Right lobe of liver (tissue), 4 donors: ENCODE measurements at regions not wholly inside any gene's neighbourhood (a gene's known extent, or its start where the extent isn't known, plus 50 kb on each side); places are given as distances from the start of the nearest gene placed in this dataset.

Source experiments
- POLR2A ChIP-seq: fragments of 450-650 bp; IDR thresholded peaks from one replicate; pipeline ENCODE4 v1.6.1; 2017; ENCODE audit warnings: antibody characterized with exemption, mild to moderate bottlenecking
- TF ChIP-seq, protein P1 (sequence below), 4 donors: fragments of 200-600 bp in 3 of 4; fragments of 450-650 bp in 1 of 4; IDR thresholded peaks; one replicate each; pipeline versions ENCODE4 v1.5.1 to v1.8.0; 2016 to 2022; ENCODE audit warnings: antibody characterized with exemption in 4 of 4, mild to moderate bottlenecking in 2 of 4
- donor health status: DM: no; HTN: no; CAD: no.
- donor health status: DM: no; HTN: no; CAD: no.
- donor health status: DM: no; HTN: yes; CAD: no.

DNA sequence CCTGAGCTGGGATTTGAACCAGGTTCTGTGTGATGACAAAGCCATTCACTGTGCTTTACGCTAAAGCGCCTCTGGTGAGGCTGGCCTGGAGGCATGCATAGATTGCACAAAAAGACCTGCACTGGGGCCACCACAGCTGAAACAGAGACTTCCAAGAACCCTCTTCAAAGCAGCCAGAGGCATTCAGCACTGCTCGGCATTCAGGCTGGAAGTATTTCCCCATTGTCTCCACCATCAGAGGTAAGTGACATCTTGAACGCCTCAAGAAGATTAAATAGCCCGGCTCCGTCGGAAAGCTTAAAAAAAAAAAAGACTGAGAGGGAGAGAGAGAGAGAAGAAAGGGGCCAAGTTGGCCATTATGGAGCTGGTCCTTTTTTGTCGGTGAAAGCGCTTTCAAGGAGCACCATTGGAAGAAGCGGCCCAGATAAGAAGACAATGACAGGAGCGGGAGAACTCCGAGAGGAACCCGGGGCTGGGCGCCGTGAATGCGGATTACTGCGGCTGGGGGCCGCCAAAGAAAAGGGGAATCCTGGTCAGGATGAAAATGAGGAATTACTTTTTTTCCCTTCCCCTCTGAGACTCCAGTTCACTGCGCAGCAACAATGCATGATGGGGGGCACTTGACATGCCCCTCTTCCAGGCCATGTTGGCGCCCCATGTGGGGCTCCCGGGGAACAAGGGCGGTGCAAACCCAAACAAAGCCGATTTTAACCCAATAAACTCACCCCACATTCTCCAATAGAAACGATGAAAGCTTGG lies 228.3 kb downstream of the MYCN start:
- TF ChIP-seq, protein P1, sequence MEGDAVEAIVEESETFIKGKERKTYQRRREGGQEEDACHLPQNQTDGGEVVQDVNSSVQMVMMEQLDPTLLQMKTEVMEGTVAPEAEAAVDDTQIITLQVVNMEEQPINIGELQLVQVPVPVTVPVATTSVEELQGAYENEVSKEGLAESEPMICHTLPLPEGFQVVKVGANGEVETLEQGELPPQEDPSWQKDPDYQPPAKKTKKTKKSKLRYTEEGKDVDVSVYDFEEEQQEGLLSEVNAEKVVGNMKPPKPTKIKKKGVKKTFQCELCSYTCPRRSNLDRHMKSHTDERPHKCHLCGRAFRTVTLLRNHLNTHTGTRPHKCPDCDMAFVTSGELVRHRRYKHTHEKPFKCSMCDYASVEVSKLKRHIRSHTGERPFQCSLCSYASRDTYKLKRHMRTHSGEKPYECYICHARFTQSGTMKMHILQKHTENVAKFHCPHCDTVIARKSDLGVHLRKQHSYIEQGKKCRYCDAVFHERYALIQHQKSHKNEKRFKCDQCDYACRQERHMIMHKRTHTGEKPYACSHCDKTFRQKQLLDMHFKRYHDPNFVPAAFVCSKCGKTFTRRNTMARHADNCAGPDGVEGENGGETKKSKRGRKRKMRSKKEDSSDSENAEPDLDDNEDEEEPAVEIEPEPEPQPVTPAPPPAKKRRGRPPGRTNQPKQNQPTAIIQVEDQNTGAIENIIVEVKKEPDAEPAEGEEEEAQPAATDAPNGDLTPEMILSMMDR (IDR thresholded peaks at IDR 0.05), result no peak
- no peak for TF ChIP-seq POLR2A
